ENCODE measurements at regions not wholly inside any gene's neighbourhood (a gene's known extent, or its start where the extent isn't known, plus 50 kb on each side); places are given as distances from the start of the nearest gene placed in this dataset.

- ChIA-PET POLR2A (interaction anchor here (0.7 to 1.5 kb wide), 3 partner anchors 24 to 102 kb away, joined by 3 to 5 read pairs (median 3); partner anchors contain the start of genes MRPS6 and SLC5A3), CTCF (interaction anchor here (1.0 to 2.7 kb wide), 5 partner anchors 8 to 377 kb away, joined by 3 to 10 read pairs (median 5); no protein-coding TSS in a partner anchor)
- DNase-seq (ENCODE audit: low read depth, low spot score): peak; percentile 90
Observed at GRCh38 chr21:33971492-33972013, 55.9 kb upstream of the ATP5PO start.

GRCh38 chr21:33969581-33969980, 54.0 kb upstream of the ATP5PO start:
- CTCF ChIA-PET: interaction anchor here (1.2 to 2.5 kb wide), 4 partner anchors 21 to 159 kb away, joined by 3 to 16 read pairs (median 6); no protein-coding TSS in a partner anchor
- POLR2A ChIA-PET: no interaction called here
- H3K4me3 ChIP-seq (ENCODE audit: low read depth, low read length): no peak overlapping the region
- TF ChIP-seq CTCF (IDR thresholded peaks at IDR 0.05; ENCODE audit: insufficient read depth, low read length, missing control alignments): no peak
- DNase-seq (ENCODE audit: low read depth, low spot score): no peak

More at GRCh38 chr21:33971492-33972013, 55.9 kb upstream of the ATP5PO start:
- no peak overlapping the region for H3K4me3 ChIP-seq (ENCODE audit: low read depth, low read length)
- TF ChIP-seq CTCF (IDR thresholded peaks at IDR 0.05; ENCODE audit: insufficient read depth, low read length, missing control alignments): no peak

GRCh38 chr21:33968995-33969348, 53.4 kb upstream of the ATP5PO start:
- H3K4me3 ChIP-seq (ENCODE audit: low read depth, low read length): no peak overlapping the region
- no peak for DNase-seq (ENCODE audit: low read depth, low spot score)
- TF ChIP-seq CTCF (IDR thresholded peaks at IDR 0.05; ENCODE audit: insufficient read depth, low read length, missing control alignments): no peak
- ChIA-PET CTCF (interaction anchor here (2.1 to 2.5 kb wide), 2 partner anchors 30 to 45 kb away, joined by 7 to 16 read pairs; no protein-coding TSS in a partner anchor), POLR2A (interaction anchor here (0.9 kb wide), 1 partner anchor 29 kb away, joined by 3 read pairs; no protein-coding TSS in a partner anchor)

- POLR2A ChIA-PET: interaction anchor here (0.5 to 0.9 kb wide), 2 partner anchors 29 to 121 kb away, joined by 3 read pairs; no protein-coding TSS in a partner anchor
- no peak for TF ChIP-seq CTCF (IDR thresholded peaks at IDR 0.05; ENCODE audit: insufficient read depth, low read length, missing control alignments)
- H3K4me3 ChIP-seq (ENCODE audit: low read depth, low read length): no peak overlapping the region; the same call in 1 of the 2 replicates
- DNase-seq (ENCODE audit: low read depth, low spot score): no peak
- CTCF ChIA-PET: interaction anchor here (2.1 to 2.5 kb wide), 2 partner anchors 29 to 44 kb away, joined by 7 to 16 read pairs; no protein-coding TSS in a partner anchor
Observed at GRCh38 chr21:33968080-33968994, 52.7 kb upstream of the ATP5PO start.

- TF ChIP-seq CTCF (IDR thresholded peaks at IDR 0.05; ENCODE audit: insufficient read depth, low read length, missing control alignments): no peak
- ChIA-PET POLR2A (no interaction called here), CTCF (interaction anchor here (1.4 kb wide), 1 partner anchor 235 kb away, joined by 4 read pairs; no protein-coding TSS in a partner anchor)
- DNase-seq (ENCODE audit: low read depth, low spot score): no peak
- H3K4me3 ChIP-seq (ENCODE audit: low read depth, low read length): no peak overlapping the region
Observed at GRCh38 chr21:33967086-33967571, 51.5 kb upstream of the ATP5PO start.

Data from AG04449 (cell line).